ENCODE measurements at regions not wholly inside any gene's neighbourhood (a gene's known extent, or its start where the extent isn't known, plus 50 kb on each side); places are given as distances from the start of the nearest gene placed in this dataset.
"Not testable (repeated sequence)": the region's sequence is repeated elsewhere in the genome, so short reads cannot be mapped to it uniquely, and the experiment has no call there.

DNA sequence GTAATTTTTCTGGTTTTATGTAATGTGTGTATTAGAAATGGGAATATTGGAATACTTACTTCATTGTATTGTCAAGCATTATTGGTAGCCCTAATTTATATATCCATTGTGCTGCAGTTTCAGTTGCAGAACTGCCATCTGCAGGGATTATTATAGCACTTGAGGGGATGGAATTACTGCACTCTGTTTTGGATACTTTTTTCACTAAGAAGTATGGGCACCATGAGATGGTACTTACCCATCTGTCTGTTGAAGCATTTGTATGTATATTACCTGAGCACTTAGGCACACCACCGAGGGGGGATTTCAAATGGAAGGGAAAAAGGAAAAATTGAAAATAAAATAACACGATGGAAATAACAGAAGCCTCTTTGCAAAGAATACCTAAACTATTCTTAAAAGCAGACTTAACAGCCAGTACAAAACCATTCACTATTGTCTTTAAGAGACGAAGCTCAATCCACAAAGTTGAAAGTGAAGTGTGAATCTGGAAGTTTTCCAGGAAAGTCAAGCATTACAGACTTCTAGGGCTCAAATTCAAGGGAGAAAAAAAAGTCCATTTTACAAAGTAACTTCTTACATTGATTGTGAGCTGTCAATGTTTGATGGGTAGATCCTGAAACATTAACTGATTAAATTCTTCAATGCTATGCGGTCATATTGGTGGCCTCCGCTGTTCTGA lies 318.7 kb downstream of the SOX4 start:
- Mint-ChIP-seq H3K4me1 (ENCODE audit: low read depth) (peaks cover 26% of the 10 kb centered on the region), H3K9me3 (no peaks in the 10 kb centered on the region), H3K27me3 (no peaks in the 10 kb centered on the region), H3K36me3 (ENCODE audit: low read depth) (no peaks in the 10 kb centered on the region), H3K4me3 (no peak overlapping the region), H3K27ac (no peak overlapping the region)
- DNase-seq = no peak

DNA sequence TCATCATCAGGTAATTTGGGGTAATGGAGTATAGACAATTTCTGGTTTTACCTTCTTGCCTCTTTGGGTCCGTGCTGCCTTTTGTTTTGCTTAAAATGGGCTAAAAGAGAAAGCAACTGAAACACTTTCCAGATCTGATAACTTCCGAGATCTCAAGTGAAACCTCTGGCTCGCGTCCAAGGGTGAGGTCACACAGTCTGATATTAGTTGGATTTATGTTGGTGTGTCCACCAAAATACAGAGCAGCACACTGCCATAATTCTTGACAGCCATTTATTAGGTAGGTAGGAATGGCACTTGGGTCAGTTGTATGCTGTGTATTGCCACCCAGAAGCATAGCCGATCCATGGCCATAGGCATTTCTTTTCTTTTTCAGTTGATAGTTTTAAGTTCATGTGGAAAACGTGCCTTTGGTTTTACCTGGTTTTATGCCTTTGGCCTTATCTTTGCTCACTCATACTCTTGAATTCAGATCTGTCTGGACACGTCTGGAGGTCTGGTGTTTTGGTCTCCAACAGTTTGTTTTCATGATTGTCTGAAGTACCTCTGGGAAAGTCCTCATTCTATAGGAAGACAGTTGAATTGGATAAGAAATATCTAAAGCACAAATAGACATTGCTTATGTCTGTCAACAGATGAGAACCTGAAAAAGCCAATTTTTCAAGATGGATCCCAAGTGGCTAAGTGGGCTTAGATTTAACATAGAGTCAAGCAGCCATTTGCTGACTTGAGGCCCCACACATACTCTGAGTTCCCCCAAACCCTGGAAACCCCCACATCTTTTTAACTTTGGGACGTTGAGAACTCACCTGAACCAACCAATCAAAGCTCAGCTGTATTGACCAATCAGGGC lies 320.8 kb downstream of the SOX4 start:
- H3K36me3 Mint-ChIP-seq (ENCODE audit: low read depth) = no peaks in the 10 kb centered on the region
- H3K4me1 Mint-ChIP-seq (ENCODE audit: low read depth) = peaks cover 26% of the 10 kb centered on the region
- no peaks in the 10 kb centered on the region for H3K9me3 Mint-ChIP-seq
- DNase-seq = peak; percentile 39
- H3K4me3 Mint-ChIP-seq = peak overlapping the region; percentile 16
- no peak overlapping the region for H3K27ac Mint-ChIP-seq
- H3K27me3 Mint-ChIP-seq = no peaks in the 10 kb centered on the region

- Mint-ChIP-seq H3K4me1 (ENCODE audit: low read depth) (peaks cover 26% of the 10 kb centered on the region), H3K27me3 (no peaks in the 10 kb centered on the region), H3K27ac (no peak overlapping the region), H3K36me3 (ENCODE audit: low read depth) (no peaks in the 10 kb centered on the region), H3K9me3 (no peaks in the 10 kb centered on the region), H3K4me3 (no peak overlapping the region)
- DNase-seq = no peak
Measured at GRCh38 chr6:21915707-21916260, 322.2 kb downstream of the SOX4 start.

- peaks cover 26% of the 10 kb centered on the region for H3K4me1 Mint-ChIP-seq (ENCODE audit: low read depth)
- no peaks in the 10 kb centered on the region for H3K36me3 Mint-ChIP-seq (ENCODE audit: low read depth)
- H3K4me3 Mint-ChIP-seq = no peak overlapping the region
Measured at GRCh38 chr6:21918041-21918440, 324.5 kb downstream of the SOX4 start.

GRCh38 chr6:21918666-21919065 lies 325.1 kb downstream of the SOX4 start:
- H3K27ac Mint-ChIP-seq = no peak overlapping the region
- no peaks in the 10 kb centered on the region for H3K9me3 Mint-ChIP-seq
- no peak overlapping the region for H3K4me3 Mint-ChIP-seq
- no peak for DNase-seq
- H3K36me3 Mint-ChIP-seq (ENCODE audit: low read depth) = no peaks in the 10 kb centered on the region
- peaks cover 24% of the 10 kb centered on the region for H3K4me1 Mint-ChIP-seq (ENCODE audit: low read depth)
- H3K27me3 Mint-ChIP-seq = no peaks in the 10 kb centered on the region

More at GRCh38 chr6:21918041-21918440, 324.5 kb downstream of the SOX4 start:
- H3K27ac Mint-ChIP-seq = no peak overlapping the region
- H3K27me3 Mint-ChIP-seq = no peaks in the 10 kb centered on the region
- DNase-seq = no peak
- no peaks in the 10 kb centered on the region for H3K9me3 Mint-ChIP-seq

- Mint-ChIP-seq H3K9me3 (peaks cover 6% of the 10 kb centered on the region), H3K4me3 (no peak overlapping the region), H3K27ac (no peak overlapping the region), H3K4me1 (ENCODE audit: low read depth) (peaks cover 3% of the 10 kb centered on the region), H3K36me3 (ENCODE audit: low read depth) (no peaks in the 10 kb centered on the region), H3K27me3 (no peaks in the 10 kb centered on the region)
- no peak for DNase-seq
Measured at GRCh38 chr6:21922086-21922485, 328.5 kb downstream of the SOX4 start.

DNA sequence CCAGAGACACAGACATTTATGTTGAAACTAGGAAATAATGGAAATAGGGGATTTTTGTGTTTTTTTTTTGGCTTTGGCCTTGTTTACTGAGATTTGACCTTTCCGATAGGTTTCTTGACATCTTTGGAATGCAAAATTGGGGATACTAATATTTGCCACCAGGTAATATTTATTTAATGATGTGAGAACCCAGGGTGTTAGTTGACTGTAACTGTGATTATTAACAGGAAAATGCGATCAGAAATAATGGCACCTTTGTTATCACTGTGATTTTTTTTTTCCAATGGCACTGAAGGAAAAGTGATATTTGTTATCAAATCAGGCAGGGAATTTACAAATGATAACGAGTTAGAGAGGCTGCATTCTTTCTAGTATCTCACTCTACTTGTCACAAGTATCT lies 330.5 kb downstream of the SOX4 start:
- H3K4me3 Mint-ChIP-seq = no peak overlapping the region
- no peak for DNase-seq
- no peak overlapping the region for H3K27ac Mint-ChIP-seq
- peaks cover 10% of the 10 kb centered on the region for H3K4me1 Mint-ChIP-seq (ENCODE audit: low read depth)
- H3K9me3 Mint-ChIP-seq = peaks cover 6% of the 10 kb centered on the region
- no peaks in the 10 kb centered on the region for H3K36me3 Mint-ChIP-seq (ENCODE audit: low read depth)
- no peaks in the 10 kb centered on the region for H3K27me3 Mint-ChIP-seq

GRCh38 chr6:21928827-21929226 lies 335.3 kb downstream of the SOX4 start:
- Mint-ChIP-seq H3K27ac (no peak overlapping the region), H3K9me3 (peaks cover 19% of the 10 kb centered on the region), H3K27me3 (no peaks in the 10 kb centered on the region)

DNA sequence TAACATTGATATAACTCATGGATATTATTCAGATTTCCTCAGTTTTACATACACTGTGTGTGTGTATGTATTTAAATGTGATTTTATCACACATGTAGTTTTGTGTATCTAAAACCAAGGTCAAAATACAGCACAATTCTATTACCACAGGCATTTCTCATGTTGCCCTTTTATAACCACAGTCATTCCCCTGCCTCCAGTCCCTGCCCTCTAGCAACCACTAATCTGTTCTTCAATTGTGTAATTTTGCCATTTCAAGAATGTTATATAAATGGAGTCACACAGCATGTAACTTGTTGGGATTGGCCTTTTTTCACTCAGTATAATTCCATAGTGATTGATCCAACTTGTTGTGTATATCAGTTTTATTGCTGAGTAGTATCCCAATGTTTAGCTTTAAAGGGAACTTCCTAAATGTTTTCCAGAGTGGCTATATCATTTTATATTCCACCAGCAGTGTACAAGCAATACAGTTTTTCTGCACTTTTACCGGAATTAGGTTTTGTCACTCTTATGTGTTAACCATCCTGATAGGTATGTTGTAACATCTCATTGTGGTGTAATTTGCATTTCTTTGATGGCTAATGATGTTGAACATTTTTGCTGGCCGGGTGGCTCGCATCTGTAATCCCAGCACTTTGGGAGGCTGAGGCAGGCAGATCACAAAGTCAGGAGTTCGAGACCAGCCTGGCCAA lies 338.2 kb downstream of the SOX4 start:
- H3K9me3 Mint-ChIP-seq = peaks cover 20% of the 10 kb centered on the region
- H3K36me3 Mint-ChIP-seq (ENCODE audit: low read depth) = no peaks in the 10 kb centered on the region
- H3K27me3 Mint-ChIP-seq = no peaks in the 10 kb centered on the region
- H3K27ac Mint-ChIP-seq = no peak overlapping the region
- no peak for DNase-seq
- H3K4me3 Mint-ChIP-seq = no peak overlapping the region
- peaks cover 7% of the 10 kb centered on the region for H3K4me1 Mint-ChIP-seq (ENCODE audit: low read depth)

More at GRCh38 chr6:21928827-21929226, 335.3 kb downstream of the SOX4 start:
- Mint-ChIP-seq H3K36me3 (ENCODE audit: low read depth) (no peaks in the 10 kb centered on the region), H3K4me3 (no peak overlapping the region), H3K4me1 (ENCODE audit: low read depth) (peaks cover 10% of the 10 kb centered on the region)
- no peak for DNase-seq

DNA sequence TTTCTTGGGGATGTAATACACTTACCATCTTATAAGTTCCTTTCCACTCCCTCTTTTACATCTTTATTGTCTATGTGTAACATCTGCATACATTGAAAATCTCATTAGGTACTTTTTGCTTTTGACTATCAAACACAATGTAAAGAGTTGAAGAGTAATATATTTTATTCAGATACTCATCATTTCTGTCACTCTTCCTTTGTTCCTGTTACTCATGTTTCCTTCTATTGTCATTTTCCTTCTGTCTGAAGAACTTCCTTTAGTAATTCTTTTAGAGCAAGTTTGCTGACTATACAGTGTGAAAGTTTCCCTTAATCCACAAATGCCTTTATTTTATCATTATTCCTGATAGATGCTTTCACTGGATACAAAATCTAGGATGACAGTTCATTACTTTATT lies 339.8 kb downstream of the SOX4 start:
- H3K36me3 Mint-ChIP-seq (ENCODE audit: low read depth) = no peaks in the 10 kb centered on the region
- H3K9me3 Mint-ChIP-seq = peaks cover 20% of the 10 kb centered on the region
- no peak overlapping the region for H3K4me3 Mint-ChIP-seq
- no peak for DNase-seq
- H3K27me3 Mint-ChIP-seq = no peaks in the 10 kb centered on the region
- H3K27ac Mint-ChIP-seq = no peak overlapping the region
- no peaks in the 10 kb centered on the region for H3K4me1 Mint-ChIP-seq (ENCODE audit: low read depth)

- H3K4me3 Mint-ChIP-seq = no peak overlapping the region
- no peaks in the 10 kb centered on the region for H3K36me3 Mint-ChIP-seq (ENCODE audit: low read depth)
- no peak for DNase-seq
- no peaks in the 10 kb centered on the region for H3K27me3 Mint-ChIP-seq
- H3K4me1 Mint-ChIP-seq (ENCODE audit: low read depth) = no peaks in the 10 kb centered on the region
- H3K9me3 Mint-ChIP-seq = peaks cover 20% of the 10 kb centered on the region
- H3K27ac Mint-ChIP-seq = no peak overlapping the region
Measured at GRCh38 chr6:21935142-21935541, 341.6 kb downstream of the SOX4 start.

DNA sequence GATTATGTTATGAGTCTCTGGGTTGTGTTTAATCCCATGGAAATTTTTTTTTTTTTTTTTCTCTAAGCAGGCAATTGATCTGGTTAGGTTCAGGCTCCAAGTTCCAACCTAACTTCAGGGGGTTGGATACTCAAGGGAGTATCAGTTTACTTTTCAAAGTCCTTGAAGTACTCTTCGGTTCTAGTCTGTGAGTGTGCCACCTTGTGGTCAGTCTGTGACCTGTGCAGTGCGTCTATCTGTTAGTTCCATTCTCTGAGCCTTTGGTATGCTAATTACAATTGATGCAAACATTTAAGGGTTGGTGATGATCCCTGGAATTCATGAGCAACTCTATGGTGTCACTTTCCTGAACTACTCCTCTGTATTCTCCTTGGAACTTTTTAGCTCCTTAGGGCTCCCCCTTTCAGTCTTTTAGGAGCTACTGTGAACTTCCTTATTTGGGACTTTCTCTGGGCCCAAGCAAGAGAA lies 342.0 kb downstream of the SOX4 start:
- no peak for DNase-seq

GRCh38 chr6:21937466-21937865 lies 343.9 kb downstream of the SOX4 start:
- Mint-ChIP-seq H3K9me3 (peaks cover 10% of the 10 kb centered on the region), H3K4me3 (no peak overlapping the region), H3K27ac (no peak overlapping the region), H3K4me1 (ENCODE audit: low read depth) (no peaks in the 10 kb centered on the region), H3K27me3 (no peaks in the 10 kb centered on the region), H3K36me3 (ENCODE audit: low read depth) (no peaks in the 10 kb centered on the region)
- no peak for DNase-seq

More for the DNA sequence above, 342.0 kb downstream of the SOX4 start:
- Mint-ChIP-seq H3K36me3 (ENCODE audit: low read depth) (no peaks in the 10 kb centered on the region), H3K27me3 (no peaks in the 10 kb centered on the region), H3K27ac (no peak overlapping the region), H3K4me1 (ENCODE audit: low read depth) (no peaks in the 10 kb centered on the region), H3K9me3 (peaks cover 18% of the 10 kb centered on the region), H3K4me3 (no peak overlapping the region)

GRCh38 chr6:21939066-21939465 lies 345.5 kb downstream of the SOX4 start:
- H3K9me3 Mint-ChIP-seq; H3K4me3 Mint-ChIP-seq; H3K36me3 Mint-ChIP-seq (ENCODE audit: low read depth); DNase-seq; H3K27me3 Mint-ChIP-seq; H3K4me1 Mint-ChIP-seq (ENCODE audit: low read depth); H3K27ac Mint-ChIP-seq: not testable (repeated sequence)
